ENCODE measurements at regions not wholly inside any gene's neighbourhood (a gene's known extent, or its start where the extent isn't known, plus 50 kb on each side); places are given as distances from the start of the nearest gene placed in this dataset.

- no peak for TF ChIP-seq POLR2AphosphoS5 (IDR thresholded peaks at IDR 0.05; ENCODE audit: low read depth, low read length)
- no peak for TF ChIP-seq CTCF (IDR thresholded peaks at IDR 0.05)
- TF ChIP-seq REST (IDR thresholded peaks at IDR 0.05; ENCODE audit: insufficient read depth in 1 of 2, low read depth in 2 of 2, low read length in 1 of 2): no peak
These were observed 229.3 kb upstream of the ECI2 start for GRCh38 chr6:4364711-4365110.

All from Panc1 (cell line).